ENCODE measurements at regions not wholly inside any gene's neighbourhood (a gene's known extent, or its start where the extent isn't known, plus 50 kb on each side); places are given as distances from the start of the nearest gene placed in this dataset.

GRCh38 chr7:152967958-152968357 lies 208.4 kb downstream of the ACTR3B start:
- Histone ChIP-seq H3K4me1 (no peaks in the 10 kb centered on the region), H3K36me3 (no peaks in the 10 kb centered on the region), H3K4me3 (no peak overlapping the region), H3K27ac (no peak overlapping the region), H3K9me3 (peaks cover 0 to 38% (median 15%) of the 10 kb centered on the region in 4 donors), H3K27me3 (no peaks in the 10 kb centered on the region)
- DNase-seq: no peak
- intact Hi-C loops (cut with DNase I; ENCODE audit: low total_unique reads): no loop called here
- TF ChIP-seq POLR2A (IDR thresholded peaks at IDR 0.05): no peak
- no peak for TF ChIP-seq EP300 (IDR thresholded peaks at IDR 0.05)
- TF ChIP-seq CTCF (IDR thresholded peaks at IDR 0.05): no peak
- TF ChIP-seq POLR2AphosphoS5 (IDR thresholded peaks at IDR 0.05): no peak
- 38 to 67% (median 58%) methylated on average over 1 of the region's 1 CpG for WGBS, 5 donors

GRCh38 chr7:152968514-152968913 lies 209.0 kb downstream of the ACTR3B start:
- DNase-seq: no peak
- Histone ChIP-seq H3K9me3 (peaks cover 0 to 38% (median 15%) of the 10 kb centered on the region in 4 donors), H3K27me3 (no peaks in the 10 kb centered on the region), H3K36me3 (no peaks in the 10 kb centered on the region), H3K4me3 (no peak overlapping the region), H3K27ac (no peak overlapping the region), H3K4me1 (no peaks in the 10 kb centered on the region)
- 55 to 74% (median 70%) methylated on average over 3 of the region's 3 CpGs for WGBS, 5 donors
- intact Hi-C loops (cut with DNase I; ENCODE audit: low total_unique reads): no loop called here
- TF ChIP-seq POLR2AphosphoS5 (IDR thresholded peaks at IDR 0.05): no peak
- no peak for TF ChIP-seq POLR2A (IDR thresholded peaks at IDR 0.05)
- no peak for TF ChIP-seq CTCF (IDR thresholded peaks at IDR 0.05)
- no peak for TF ChIP-seq EP300 (IDR thresholded peaks at IDR 0.05)

GRCh38 chr7:152969335-152969734 lies 209.8 kb downstream of the ACTR3B start:
- 14 to 40% (median 28%) methylated on average over 1 of the region's 1 CpG for WGBS, 5 donors
- Histone ChIP-seq H3K27ac (no peak overlapping the region), H3K9me3 (peaks cover 0 to 38% (median 15%) of the 10 kb centered on the region in 4 donors), H3K4me3 (no peak overlapping the region), H3K27me3 (no peaks in the 10 kb centered on the region), H3K36me3 (no peaks in the 10 kb centered on the region), H3K4me1 (no peaks in the 10 kb centered on the region)
- intact Hi-C loops (cut with DNase I; ENCODE audit: low total_unique reads): no loop called here
- TF ChIP-seq POLR2A (IDR thresholded peaks at IDR 0.05): no peak
- TF ChIP-seq POLR2AphosphoS5 (IDR thresholded peaks at IDR 0.05): no peak
- TF ChIP-seq CTCF (IDR thresholded peaks at IDR 0.05): no peak
- no peak for TF ChIP-seq EP300 (IDR thresholded peaks at IDR 0.05)
- no peak for DNase-seq

GRCh38 chr7:152969839-152970238 lies 210.3 kb downstream of the ACTR3B start:
- Histone ChIP-seq H3K4me1 (no peaks in the 10 kb centered on the region), H3K27me3 (no peaks in the 10 kb centered on the region), H3K4me3 (no peak overlapping the region), H3K9me3 (peaks cover 0 to 38% (median 15%) of the 10 kb centered on the region in 4 donors), H3K36me3 (no peaks in the 10 kb centered on the region), H3K27ac (no peak overlapping the region)
- TF ChIP-seq POLR2A (IDR thresholded peaks at IDR 0.05) (no peak), EP300 (IDR thresholded peaks at IDR 0.05) (no peak), POLR2AphosphoS5 (IDR thresholded peaks at IDR 0.05) (no peak), CTCF (IDR thresholded peaks at IDR 0.05) (no peak)
- WGBS, 5 donors: 52 to 65% (median 60%) methylated on average over 1 of the region's 1 CpG
- DNase-seq: no peak
- intact Hi-C loops (cut with DNase I; ENCODE audit: low total_unique reads): no loop called here
